ENCODE measurements at regions not wholly inside any gene's neighbourhood (a gene's known extent, or its start where the extent isn't known, plus 50 kb on each side); places are given as distances from the start of the nearest gene placed in this dataset.

- TF ChIP-seq CTCF (IDR thresholded peaks at IDR 0.05) = no peak
Observed at GRCh38 chrX:137430301-137430700, 135.6 kb upstream of the ZIC3 start.

- TF ChIP-seq CTCF (IDR thresholded peaks at IDR 0.05) = no peak
Observed at GRCh38 chrX:137428766-137429591, 136.9 kb upstream of the ZIC3 start.

GRCh38 chrX:137428221-137428661, 137.7 kb upstream of the ZIC3 start:
- TF ChIP-seq CTCF (IDR thresholded peaks at IDR 0.05) = no peak

- TF ChIP-seq CTCF (IDR thresholded peaks at IDR 0.05) = no peak
Observed at GRCh38 chrX:137427816-137428215, 138.1 kb upstream of the ZIC3 start.

- TF ChIP-seq CTCF (IDR thresholded peaks at IDR 0.05) = no peak
Observed at GRCh38 chrX:137427426-137427778, 138.5 kb upstream of the ZIC3 start.

- TF ChIP-seq CTCF (IDR thresholded peaks at IDR 0.05) = no peak
Observed at GRCh38 chrX:137426695-137427425, 139.1 kb upstream of the ZIC3 start.

- TF ChIP-seq CTCF (IDR thresholded peaks at IDR 0.05) = no peak
Observed at GRCh38 chrX:137425986-137426385, 139.9 kb upstream of the ZIC3 start.

All from LNCAP (cell line).